ENCODE measurements at regions not wholly inside any gene's neighbourhood (a gene's known extent, or its start where the extent isn't known, plus 50 kb on each side); places are given as distances from the start of the nearest gene placed in this dataset.

GRCh38 chr14:42079911-42080310 lies 473.2 kb downstream of the LRFN5 start:
- no peak for FAIRE-seq
- no peak for DNase-seq
- Histone ChIP-seq H3K27ac (ENCODE audit: low read depth in 1 of 3, low read length in 2 of 3) (no peak overlapping the region), H3K4me3 (ENCODE audit: low read depth in 1 of 3, low read length in 3 of 3) (no peak overlapping the region), H3K4me1 (ENCODE audit: control insufficient read depth in 3 of 3, insufficient read depth in 2 of 3, low read depth in 1 of 3, low read length in 2 of 3) (no peaks in the 10 kb centered on the region), H3K9me3 (ENCODE audit: control insufficient read depth in 2 of 2, insufficient read depth in 1 of 2, low read depth in 1 of 2, low read length in 1 of 2) (no peaks in the 10 kb centered on the region), H3K27me3 (ENCODE audit: control insufficient read depth in 3 of 3, insufficient read depth in 3 of 3, low read length in 3 of 3) (no peaks in the 10 kb centered on the region), H3K36me3 (ENCODE audit: control insufficient read depth in 3 of 3, insufficient read depth in 2 of 3, low read depth in 1 of 3, low read length in 3 of 3) (no peaks in the 10 kb centered on the region)

DNA sequence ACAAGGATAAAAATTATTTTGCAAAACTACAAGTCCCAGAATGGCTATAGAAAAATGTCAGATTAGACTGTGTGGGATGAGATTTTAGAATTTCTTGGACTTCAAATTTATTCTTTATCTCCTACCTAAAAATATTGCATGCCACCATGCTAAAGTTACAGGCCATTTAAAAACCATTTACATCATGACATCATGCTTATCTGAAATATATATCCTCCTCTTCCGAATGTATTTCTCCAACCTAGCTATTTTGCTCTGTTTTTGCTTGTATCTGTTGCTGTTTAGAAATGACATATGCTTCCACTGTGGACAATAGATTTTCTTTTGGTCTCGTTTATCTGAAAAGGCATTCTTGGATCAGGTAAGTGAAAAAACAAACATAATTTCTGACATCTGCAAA lies 471.7 kb downstream of the LRFN5 start:
- H3K4me3 ChIP-seq (ENCODE audit: low read depth in 1 of 3, low read length in 3 of 3) = no peak overlapping the region
- H3K4me1 ChIP-seq (ENCODE audit: control insufficient read depth in 3 of 3, insufficient read depth in 2 of 3, low read depth in 1 of 3, low read length in 2 of 3) = no peaks in the 10 kb centered on the region
- no peak for DNase-seq
- no peaks in the 10 kb centered on the region for H3K9me3 ChIP-seq (ENCODE audit: control insufficient read depth in 2 of 2, insufficient read depth in 1 of 2, low read depth in 1 of 2, low read length in 1 of 2)
- no peak overlapping the region for H3K27ac ChIP-seq (ENCODE audit: low read depth in 1 of 3, low read length in 2 of 3)
- no peaks in the 10 kb centered on the region for H3K36me3 ChIP-seq (ENCODE audit: control insufficient read depth in 3 of 3, insufficient read depth in 2 of 3, low read depth in 1 of 3, low read length in 3 of 3)
- WGBS, 3 donors = 41 to 60% (median 49%) methylated on average over 2 of the region's 2 CpGs
- no peaks in the 10 kb centered on the region for H3K27me3 ChIP-seq (ENCODE audit: control insufficient read depth in 3 of 3, insufficient read depth in 3 of 3, low read length in 3 of 3)
- no peak for FAIRE-seq

- H3K36me3 ChIP-seq (ENCODE audit: control insufficient read depth in 3 of 3, insufficient read depth in 2 of 3, low read depth in 1 of 3, low read length in 3 of 3) = no peaks in the 10 kb centered on the region
- H3K9me3 ChIP-seq (ENCODE audit: control insufficient read depth in 2 of 2, insufficient read depth in 1 of 2, low read depth in 1 of 2, low read length in 1 of 2) = no peaks in the 10 kb centered on the region
- H3K27ac ChIP-seq (ENCODE audit: low read depth in 1 of 3, low read length in 2 of 3) = no peak overlapping the region
- H3K4me1 ChIP-seq (ENCODE audit: control insufficient read depth in 3 of 3, insufficient read depth in 2 of 3, low read depth in 1 of 3, low read length in 2 of 3) = no peaks in the 10 kb centered on the region
- WGBS, 3 donors = 81 to 89% (median 88%) methylated on average over 3 of the region's 3 CpGs
- no peaks in the 10 kb centered on the region for H3K27me3 ChIP-seq (ENCODE audit: control insufficient read depth in 3 of 3, insufficient read depth in 3 of 3, low read length in 3 of 3)
- no peak overlapping the region for H3K4me3 ChIP-seq (ENCODE audit: low read depth in 1 of 3, low read length in 3 of 3)
- no peak for DNase-seq
- FAIRE-seq = no peak
These were observed 463.4 kb downstream of the LRFN5 start for GRCh38 chr14:42070031-42070430.

DNA sequence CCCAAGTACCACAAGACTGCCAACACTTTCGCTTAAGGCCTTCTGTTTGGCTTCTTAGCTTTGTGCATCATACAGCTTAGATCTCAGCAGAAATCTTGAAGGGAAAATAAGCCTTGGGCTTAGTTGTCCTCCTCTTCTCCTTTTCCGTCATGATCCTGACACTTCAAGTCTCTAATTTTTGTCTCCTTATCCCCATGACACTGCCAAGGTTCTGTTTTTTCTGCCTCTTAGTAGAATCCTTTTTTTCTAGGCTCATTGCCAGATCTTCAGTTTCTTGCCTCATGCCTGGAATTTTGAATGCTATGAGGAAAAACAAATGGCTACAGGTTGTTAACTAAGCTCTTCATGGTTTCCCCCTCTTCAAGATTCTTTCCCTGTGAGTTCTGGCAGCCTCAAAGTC lies 450.4 kb downstream of the LRFN5 start:
- FAIRE-seq (no peak), DNase-seq (no peak)
- WGBS, 3 donors = 69 to 84% (median 81%) methylated on average over 2 of the region's 2 CpGs
- Histone ChIP-seq H3K4me3 (ENCODE audit: low read depth in 1 of 3, low read length in 3 of 3) (no peak overlapping the region), H3K36me3 (ENCODE audit: control insufficient read depth in 3 of 3, insufficient read depth in 2 of 3, low read depth in 1 of 3, low read length in 3 of 3) (no peaks in the 10 kb centered on the region), H3K27me3 (ENCODE audit: control insufficient read depth in 3 of 3, insufficient read depth in 3 of 3, low read length in 3 of 3) (no peaks in the 10 kb centered on the region), H3K9me3 (ENCODE audit: control insufficient read depth in 2 of 2, insufficient read depth in 1 of 2, low read depth in 1 of 2, low read length in 1 of 2) (peaks cover 0 to 3% of the 10 kb centered on the region in 2 donors), H3K27ac (ENCODE audit: low read depth in 1 of 3, low read length in 2 of 3) (no peak overlapping the region), H3K4me1 (ENCODE audit: control insufficient read depth in 3 of 3, insufficient read depth in 2 of 3, low read depth in 1 of 3, low read length in 2 of 3) (no peaks in the 10 kb centered on the region)

DNA sequence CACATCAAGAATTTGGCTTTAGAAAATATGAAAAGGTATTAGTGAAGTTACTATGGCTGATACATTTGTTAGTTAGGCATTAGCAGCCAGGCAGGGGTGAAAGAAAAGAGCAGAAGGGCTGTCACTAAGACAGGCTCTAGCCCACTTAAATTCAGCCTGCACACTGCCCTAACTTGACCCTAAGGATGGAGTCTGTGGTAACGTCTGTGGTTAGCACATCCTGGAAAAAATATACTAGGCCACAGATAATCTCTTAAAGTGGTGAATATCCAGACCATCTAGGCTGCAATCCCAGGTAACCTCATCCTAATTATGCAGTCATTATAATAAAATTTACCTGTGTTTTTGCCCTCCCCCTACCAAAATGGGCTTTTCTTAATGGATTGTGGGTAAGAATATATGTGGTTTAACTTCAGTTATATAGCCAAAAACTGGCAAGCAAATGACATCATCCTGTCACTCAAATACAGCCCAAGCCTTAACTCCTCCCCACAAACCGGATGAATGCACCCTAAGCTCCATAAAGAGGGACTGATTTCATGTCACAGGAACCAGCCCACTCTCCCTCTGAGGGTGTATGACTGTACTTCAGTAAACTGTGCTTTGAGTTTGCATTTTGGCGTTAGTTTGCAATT lies 440.9 kb downstream of the LRFN5 start:
- no peak for FAIRE-seq
- no peaks in the 10 kb centered on the region for H3K36me3 ChIP-seq (ENCODE audit: control insufficient read depth in 3 of 3, insufficient read depth in 2 of 3, low read depth in 1 of 3, low read length in 3 of 3)
- DNase-seq = no peak
- no peaks in the 10 kb centered on the region for H3K9me3 ChIP-seq (ENCODE audit: control insufficient read depth in 2 of 2, insufficient read depth in 1 of 2, low read depth in 1 of 2, low read length in 1 of 2)
- H3K27ac ChIP-seq (ENCODE audit: low read depth in 1 of 3, low read length in 2 of 3) = no peak overlapping the region
- WGBS, 3 donors = 30 to 39% (median 38%) methylated on average over 3 of the region's 3 CpGs
- H3K4me3 ChIP-seq (ENCODE audit: low read depth in 1 of 3, low read length in 3 of 3) = no peak overlapping the region
- H3K4me1 ChIP-seq (ENCODE audit: control insufficient read depth in 3 of 3, insufficient read depth in 2 of 3, low read depth in 1 of 3, low read length in 2 of 3) = no peaks in the 10 kb centered on the region
- H3K27me3 ChIP-seq (ENCODE audit: control insufficient read depth in 3 of 3, insufficient read depth in 3 of 3, low read length in 3 of 3) = no peaks in the 10 kb centered on the region

DNA sequence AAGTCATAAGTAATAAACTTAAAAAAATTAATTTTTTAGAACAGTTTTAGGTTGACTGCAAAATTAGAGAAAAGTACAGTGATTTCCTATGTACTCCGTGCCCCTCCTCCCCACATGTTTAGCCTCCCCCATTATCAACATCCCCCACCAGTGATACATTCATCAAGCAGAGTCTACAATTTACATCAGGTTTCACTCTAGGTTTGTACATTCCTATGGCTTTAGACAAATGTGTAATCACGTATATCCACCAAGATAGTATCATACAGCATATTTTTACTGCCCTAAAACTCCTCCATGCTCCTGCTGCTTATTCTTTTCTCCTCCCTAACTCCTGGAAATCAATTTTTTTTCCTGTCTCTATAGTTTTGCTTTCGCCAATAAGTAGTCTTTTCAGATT lies 438.7 kb downstream of the LRFN5 start:
- Histone ChIP-seq H3K9me3 (ENCODE audit: control insufficient read depth in 2 of 2, insufficient read depth in 1 of 2, low read depth in 1 of 2, low read length in 1 of 2) (no peaks in the 10 kb centered on the region), H3K36me3 (ENCODE audit: control insufficient read depth in 3 of 3, insufficient read depth in 2 of 3, low read depth in 1 of 3, low read length in 3 of 3) (no peaks in the 10 kb centered on the region), H3K27me3 (ENCODE audit: control insufficient read depth in 3 of 3, insufficient read depth in 3 of 3, low read length in 3 of 3) (no peaks in the 10 kb centered on the region), H3K27ac (ENCODE audit: low read depth in 1 of 3, low read length in 2 of 3) (no peak overlapping the region), H3K4me1 (ENCODE audit: control insufficient read depth in 3 of 3, insufficient read depth in 2 of 3, low read depth in 1 of 3, low read length in 2 of 3) (no peaks in the 10 kb centered on the region), H3K4me3 (ENCODE audit: low read depth in 1 of 3, low read length in 3 of 3) (no peak overlapping the region)
- FAIRE-seq = no peak
- 85 to 92% (median 85%) methylated on average over 3 of the region's 3 CpGs for WGBS, 3 donors
- DNase-seq = no peak

DNA sequence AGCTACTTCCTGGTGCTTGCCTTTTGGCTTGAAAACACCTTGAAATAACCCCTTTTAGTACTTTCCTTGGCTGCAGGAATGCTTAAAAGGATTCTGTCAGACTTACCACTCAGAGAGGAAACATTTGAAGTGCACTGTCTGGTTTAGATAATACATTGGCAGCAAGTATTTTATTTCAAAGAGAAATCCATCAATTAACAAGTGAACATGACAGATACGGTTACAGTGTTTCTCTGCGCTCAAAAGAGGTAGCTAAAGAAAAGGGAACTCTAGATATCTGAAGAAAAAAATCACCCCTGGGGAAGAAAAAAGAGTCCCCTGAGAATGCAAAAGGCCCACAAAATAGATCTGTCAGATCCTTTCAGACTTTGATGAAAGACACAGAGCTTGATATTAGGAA lies 421.9 kb downstream of the LRFN5 start:
- 57 to 82% (median 80%) methylated on average over 2 of the region's 2 CpGs for WGBS, 3 donors
- H3K36me3 ChIP-seq (ENCODE audit: control insufficient read depth in 3 of 3, insufficient read depth in 2 of 3, low read depth in 1 of 3, low read length in 3 of 3) = no peaks in the 10 kb centered on the region
- H3K4me3 ChIP-seq (ENCODE audit: low read depth in 1 of 3, low read length in 3 of 3) = no peak overlapping the region
- no peaks in the 10 kb centered on the region for H3K27me3 ChIP-seq (ENCODE audit: control insufficient read depth in 3 of 3, insufficient read depth in 3 of 3, low read length in 3 of 3)
- DNase-seq (no peak), FAIRE-seq (no peak)
- no peak overlapping the region for H3K27ac ChIP-seq (ENCODE audit: low read depth in 1 of 3, low read length in 2 of 3)
- H3K4me1 ChIP-seq (ENCODE audit: control insufficient read depth in 3 of 3, insufficient read depth in 2 of 3, low read depth in 1 of 3, low read length in 2 of 3) = no peaks in the 10 kb centered on the region
- peaks cover 0 to 2% of the 10 kb centered on the region in 2 donors for H3K9me3 ChIP-seq (ENCODE audit: control insufficient read depth in 2 of 2, insufficient read depth in 1 of 2, low read depth in 1 of 2, low read length in 1 of 2)

GRCh38 chr14:42027271-42027670 lies 420.6 kb downstream of the LRFN5 start:
- DNase-seq (no peak), FAIRE-seq (no peak)
- no peaks in the 10 kb centered on the region for H3K4me1 ChIP-seq (ENCODE audit: control insufficient read depth in 3 of 3, insufficient read depth in 2 of 3, low read depth in 1 of 3, low read length in 2 of 3)
- 65 to 75% (median 71%) methylated on average over 3 of the region's 3 CpGs for WGBS, 3 donors
- H3K36me3 ChIP-seq (ENCODE audit: control insufficient read depth in 3 of 3, insufficient read depth in 2 of 3, low read depth in 1 of 3, low read length in 3 of 3) = no peaks in the 10 kb centered on the region
- H3K27ac ChIP-seq (ENCODE audit: low read depth in 1 of 3, low read length in 2 of 3) = no peak overlapping the region
- H3K27me3 ChIP-seq (ENCODE audit: control insufficient read depth in 3 of 3, insufficient read depth in 3 of 3, low read length in 3 of 3) = no peaks in the 10 kb centered on the region
- peaks cover 0 to 2% of the 10 kb centered on the region in 2 donors for H3K9me3 ChIP-seq (ENCODE audit: control insufficient read depth in 2 of 2, insufficient read depth in 1 of 2, low read depth in 1 of 2, low read length in 1 of 2)
- no peak overlapping the region for H3K4me3 ChIP-seq (ENCODE audit: low read depth in 1 of 3, low read length in 3 of 3)

- Histone ChIP-seq H3K27ac (ENCODE audit: low read depth in 1 of 3, low read length in 2 of 3) (no peak overlapping the region), H3K9me3 (ENCODE audit: control insufficient read depth in 2 of 2, insufficient read depth in 1 of 2, low read depth in 1 of 2, low read length in 1 of 2) (peaks cover 0 to 2% of the 10 kb centered on the region in 2 donors), H3K4me3 (ENCODE audit: low read depth in 1 of 3, low read length in 3 of 3) (no peak overlapping the region), H3K36me3 (ENCODE audit: control insufficient read depth in 3 of 3, insufficient read depth in 2 of 3, low read depth in 1 of 3, low read length in 3 of 3) (no peaks in the 10 kb centered on the region), H3K4me1 (ENCODE audit: control insufficient read depth in 3 of 3, insufficient read depth in 2 of 3, low read depth in 1 of 3, low read length in 2 of 3) (no peaks in the 10 kb centered on the region), H3K27me3 (ENCODE audit: control insufficient read depth in 3 of 3, insufficient read depth in 3 of 3, low read length in 3 of 3) (no peaks in the 10 kb centered on the region)
- FAIRE-seq = no peak
- WGBS, 3 donors = 11 to 34% (median 23%) methylated on average over 2 of the region's 2 CpGs
- DNase-seq = no peak
These were observed 416.8 kb downstream of the LRFN5 start for GRCh38 chr14:42023452-42023851.

Data from small intestine (tissue), 7 donors.